Gastrocnemius medialis (tissue), 4 donors: ENCODE measurements at regions not wholly inside any gene's neighbourhood (a gene's known extent, or its start where the extent isn't known, plus 50 kb on each side); places are given as distances from the start of the nearest gene placed in this dataset.
A peak's percentile ranks its signal among the peaks of the same experiment; 100 is the strongest.

Source experiments
- ATAC-seq, 2 donors: fragments of 150-250 bp; one replicate each; pipeline ENCODE4 v1.9.1; 2016
- DNase-seq, 2 donors: peaks; one replicate each; pipeline ENCODE4 v3.0.0-alpha.2; 2019
- H3K27ac ChIP-seq, 4 donors: fragments of 200-600 bp; sonication (generic); 1 replicate in 1 of 4; 2 replicates in 3 of 4; pipeline ENCODE4 v1.5.1; 2016 to 2018; ENCODE audit warnings: mild to moderate bottlenecking in 2 of 4, moderate library complexity in 1 of 4
- H3K27me3 ChIP-seq, 3 donors: fragments of 200-600 bp; sonication (generic) in 2 of 3; 1 replicate in 1 of 3; 2 replicates in 2 of 3; pipeline versions ENCODE4 v1.5.1 to v1.6.0; 2016 to 2019; ENCODE audit warnings: mild to moderate bottlenecking in 1 of 3, moderate library complexity in 1 of 3
- H3K36me3 ChIP-seq, 2 donors: fragments of 200-600 bp; sonication (generic) in 1 of 2; one replicate each; pipeline ENCODE4 v1.5.1; 2017 to 2018
- H3K4me1 ChIP-seq, 2 donors: fragments of 200-600 bp; sonication (generic) in 1 of 2; one replicate each; pipeline ENCODE4 v1.5.1; 2016 to 2017; ENCODE audit warnings: mild to moderate bottlenecking in 2 of 2
- H3K4me3 ChIP-seq, 4 donors: fragments of 200-600 bp; sonication (generic) in 3 of 4; 1 replicate in 1 of 4; 2 replicates in 3 of 4; pipeline ENCODE4 v1.5.1; 2016 to 2019; ENCODE audit warnings: mild to moderate bottlenecking in 2 of 4
- H3K9me3 ChIP-seq, 3 donors: fragments of 200-600 bp; sonication (generic) in 2 of 3; 1 replicate in 1 of 3; 2 replicates in 2 of 3; pipeline ENCODE4 v1.5.1; 2016 to 2019
- POLR2A ChIP-seq, 2 donors: fragments of 450-650 bp; IDR thresholded peaks; one replicate each; pipeline ENCODE4 v1.6.1; 2017; ENCODE audit warnings: antibody characterized with exemption in 2 of 2, mild to moderate bottlenecking in 2 of 2, moderate library complexity in 2 of 2
- in situ Hi-C, 4 donors: fragments of 200-750 bp; cut with MboI; loops; one replicate each; pipeline versions ENCODE4 v1.15.0 to v1.8.0; 2017; ENCODE audit warnings: low sequenced_read_pairs in 4 of 4
- intact Hi-C: fragments of 100-400 bp; cut with DNase I; formaldehyde crosslinking; loops from one replicate; pipeline ENCODE4 v1.15.1; 2023; ENCODE audit warnings: low total_unique reads
- TF ChIP-seq, protein P1 (sequence below), 5 experiments: fragments of 450-650 bp in 3 of 5; fragments of 200-600 bp in 2 of 5; sonication (generic) in 2 of 5; IDR thresholded peaks in 4 of 5; conservative IDR thresholded peaks in 1 of 5; 1 replicate in 4 of 5; 2 replicates in 1 of 5; pipeline ENCODE4 v1.5.1; 2016 to 2019; ENCODE audit warnings: antibody characterized with exemption in 5 of 5, mild to moderate bottlenecking in 3 of 5, moderate library complexity in 3 of 5

DNA sequence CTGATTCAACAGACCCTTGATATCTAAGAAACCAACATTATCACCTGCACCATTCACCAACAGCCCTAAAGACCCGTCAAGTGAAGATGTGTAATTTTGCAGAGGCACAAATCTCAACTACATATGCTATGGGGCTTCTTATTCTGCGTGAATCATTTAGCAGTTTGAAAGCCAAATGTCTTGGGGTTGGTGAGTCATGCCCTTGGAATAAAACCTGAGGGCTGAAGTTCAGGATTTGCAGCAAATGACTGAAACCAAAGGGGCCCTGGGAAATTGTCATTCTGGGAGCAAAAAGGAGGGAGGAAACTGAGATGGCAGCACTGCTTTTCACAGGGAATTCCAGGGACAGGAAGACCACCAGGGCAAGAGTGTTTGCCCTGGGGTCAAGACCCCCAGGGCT lies 79.2 kb upstream of the TNR start:
- ATAC-seq, result no peak
- Histone ChIP-seq H3K27me3 (no peaks in the 10 kb centered on the region), H3K36me3 (no peaks in the 10 kb centered on the region), H3K4me3 (no peak overlapping the region), H3K4me1 (no peaks in the 10 kb centered on the region), H3K9me3 (no peaks in the 10 kb centered on the region), H3K27ac (no peak overlapping the region)
- DNase-seq, result no peak
- TF ChIP-seq POLR2A (IDR thresholded peaks at IDR 0.05), result no peak
- in situ Hi-C loops, result no loop called here
- intact Hi-C loops, result no loop called here

DNA sequence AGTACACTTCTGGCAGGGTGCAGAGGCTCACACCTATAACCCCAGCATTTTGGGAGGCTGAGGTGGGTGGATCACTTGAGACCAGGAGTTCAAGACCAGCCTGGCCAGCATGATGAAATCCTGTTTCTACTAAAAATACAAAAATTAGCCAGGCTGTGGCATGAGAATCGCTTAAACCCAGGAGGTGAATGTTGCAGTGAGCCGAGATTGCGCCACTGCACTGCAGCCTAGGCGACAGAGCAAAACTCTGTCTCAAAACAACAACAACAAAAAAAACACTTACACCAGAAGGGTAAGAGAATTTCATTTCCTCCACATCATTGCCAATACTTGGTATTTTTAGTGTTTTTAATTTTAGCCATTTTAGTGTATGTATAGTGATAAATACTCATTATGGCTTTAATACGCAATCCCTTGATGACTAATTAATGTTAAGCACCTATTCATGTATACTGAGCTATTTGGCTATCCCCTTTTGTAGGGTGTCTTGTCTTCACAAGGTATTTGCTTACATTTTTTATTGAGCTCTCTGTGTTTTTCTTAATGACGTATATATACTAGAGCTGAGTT lies 77.1 kb upstream of the TNR start:
- Histone ChIP-seq H3K9me3 (no peaks in the 10 kb centered on the region), H3K4me3 (no peak overlapping the region), H3K36me3 (no peaks in the 10 kb centered on the region), H3K27ac (no peak overlapping the region), H3K4me1 (no peaks in the 10 kb centered on the region), H3K27me3 (no peaks in the 10 kb centered on the region)
- TF ChIP-seq, protein P1, sequence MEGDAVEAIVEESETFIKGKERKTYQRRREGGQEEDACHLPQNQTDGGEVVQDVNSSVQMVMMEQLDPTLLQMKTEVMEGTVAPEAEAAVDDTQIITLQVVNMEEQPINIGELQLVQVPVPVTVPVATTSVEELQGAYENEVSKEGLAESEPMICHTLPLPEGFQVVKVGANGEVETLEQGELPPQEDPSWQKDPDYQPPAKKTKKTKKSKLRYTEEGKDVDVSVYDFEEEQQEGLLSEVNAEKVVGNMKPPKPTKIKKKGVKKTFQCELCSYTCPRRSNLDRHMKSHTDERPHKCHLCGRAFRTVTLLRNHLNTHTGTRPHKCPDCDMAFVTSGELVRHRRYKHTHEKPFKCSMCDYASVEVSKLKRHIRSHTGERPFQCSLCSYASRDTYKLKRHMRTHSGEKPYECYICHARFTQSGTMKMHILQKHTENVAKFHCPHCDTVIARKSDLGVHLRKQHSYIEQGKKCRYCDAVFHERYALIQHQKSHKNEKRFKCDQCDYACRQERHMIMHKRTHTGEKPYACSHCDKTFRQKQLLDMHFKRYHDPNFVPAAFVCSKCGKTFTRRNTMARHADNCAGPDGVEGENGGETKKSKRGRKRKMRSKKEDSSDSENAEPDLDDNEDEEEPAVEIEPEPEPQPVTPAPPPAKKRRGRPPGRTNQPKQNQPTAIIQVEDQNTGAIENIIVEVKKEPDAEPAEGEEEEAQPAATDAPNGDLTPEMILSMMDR (IDR thresholded peaks at IDR 0.05 in 4 of 5, conservative IDR thresholded peaks at IDR 0.05 in 1 of 5), result no peak
- no peak for TF ChIP-seq POLR2A (IDR thresholded peaks at IDR 0.05)
- DNase-seq (no peak), ATAC-seq (no peak)
- intact Hi-C loops, result no loop called here
- in situ Hi-C loops, result no loop called here

DNA sequence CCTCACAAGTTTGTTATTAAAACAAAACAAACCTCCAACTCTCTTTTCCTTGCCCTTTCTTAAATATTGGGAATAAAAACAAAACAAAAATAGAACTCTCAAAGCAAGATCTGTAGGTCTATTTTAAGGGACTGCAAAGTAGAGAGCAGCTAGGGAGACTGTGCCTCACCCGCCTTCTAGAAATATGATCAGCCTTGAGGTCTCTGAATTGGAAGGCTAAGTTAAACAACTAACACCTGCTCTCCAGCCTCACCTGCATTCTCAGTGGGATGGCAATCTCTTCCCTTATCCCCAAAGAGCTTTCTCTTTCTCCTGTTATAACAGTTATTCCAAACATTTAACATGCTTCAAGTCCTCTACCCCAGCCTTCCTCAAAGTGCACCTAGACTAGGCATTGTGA lies 75.5 kb upstream of the TNR start:
- peak in 1 of 2 donors; percentile 70 for ATAC-seq
- H3K36me3 ChIP-seq, result no peaks in the 10 kb centered on the region
- no peaks in the 10 kb centered on the region for H3K9me3 ChIP-seq
- no peaks in the 10 kb centered on the region for H3K4me1 ChIP-seq
- in situ Hi-C loops, result no loop called here
- no peaks in the 10 kb centered on the region for H3K27me3 ChIP-seq
- no peak for DNase-seq
- peak overlapping the region in 1 of 4 donors; percentile 45 for H3K27ac ChIP-seq
- no peak for TF ChIP-seq POLR2A (IDR thresholded peaks at IDR 0.05)
- TF ChIP-seq, protein P1 (IDR thresholded peaks at IDR 0.05 in 4 of 5, conservative IDR thresholded peaks at IDR 0.05 in 1 of 5), result no peak
- intact Hi-C loops, result no loop called here
- H3K4me3 ChIP-seq, result no peak overlapping the region

DNA sequence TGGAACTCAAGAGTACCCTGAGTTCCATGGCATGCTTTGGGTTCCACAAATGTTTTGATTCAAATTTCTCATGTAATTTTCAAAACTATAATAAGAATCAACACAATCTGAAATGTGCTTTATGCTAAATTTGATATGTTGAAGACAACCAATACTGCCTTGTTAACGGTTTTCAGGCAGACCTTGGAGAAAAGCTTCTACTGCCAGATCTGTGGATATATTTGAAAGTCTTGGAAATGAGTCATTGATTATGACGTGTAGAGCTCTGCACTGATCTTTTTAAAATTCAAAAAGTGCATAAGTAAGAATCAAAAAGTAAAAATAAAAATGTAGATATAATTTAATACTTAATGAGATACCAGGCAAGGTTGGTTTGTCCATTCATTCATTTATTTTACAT lies 74.0 kb upstream of the TNR start:
- Histone ChIP-seq H3K27ac (no peak overlapping the region), H3K27me3 (no peaks in the 10 kb centered on the region), H3K4me1 (no peaks in the 10 kb centered on the region), H3K9me3 (no peaks in the 10 kb centered on the region), H3K36me3 (no peaks in the 10 kb centered on the region), H3K4me3 (no peak overlapping the region)
- in situ Hi-C loops (no loop called here), intact Hi-C loops (no loop called here)
- DNase-seq (no peak), ATAC-seq (no peak)
- TF ChIP-seq POLR2A (IDR thresholded peaks at IDR 0.05), result no peak
- TF ChIP-seq, protein P1 (IDR thresholded peaks at IDR 0.05 in 4 of 5, conservative IDR thresholded peaks at IDR 0.05 in 1 of 5), result no peak

DNA sequence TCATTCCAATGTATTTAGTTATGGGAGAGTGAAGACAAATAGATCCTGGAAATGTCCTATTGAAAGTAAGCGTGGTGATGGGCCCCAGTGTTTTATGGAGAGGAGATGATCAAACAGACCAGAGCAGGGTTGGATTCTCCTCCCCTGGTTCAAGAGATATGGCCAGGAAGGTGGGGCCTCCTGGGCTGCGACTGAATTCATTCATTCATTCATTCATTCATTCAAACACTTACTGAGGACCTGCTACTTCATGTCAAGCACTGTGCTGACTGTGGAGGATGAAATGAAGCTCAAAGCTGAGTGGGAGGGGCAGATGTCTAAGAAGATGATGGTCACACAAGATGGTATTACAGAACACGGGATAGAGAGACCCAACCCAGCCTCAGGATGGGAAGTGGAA lies 71.5 kb upstream of the TNR start:
- no peak for DNase-seq
- intact Hi-C loops, result no loop called here
- TF ChIP-seq, protein P1 (IDR thresholded peaks at IDR 0.05 in 4 of 5, conservative IDR thresholded peaks at IDR 0.05 in 1 of 5), result no peak
- TF ChIP-seq POLR2A (IDR thresholded peaks at IDR 0.05), result no peak
- Histone ChIP-seq H3K4me3 (no peak overlapping the region), H3K9me3 (no peaks in the 10 kb centered on the region), H3K36me3 (no peaks in the 10 kb centered on the region), H3K4me1 (no peaks in the 10 kb centered on the region), H3K27me3 (no peaks in the 10 kb centered on the region), H3K27ac (no peak overlapping the region)
- ATAC-seq, result no peak
- in situ Hi-C loops, result no loop called here
